HL-60/S4 treated with retinoic acid at 250 ng/mL for 4 days and 3 days (cell line): ENCODE measurements at regions not wholly inside any gene's neighbourhood (a gene's known extent, or its start where the extent isn't known, plus 50 kb on each side); places are given as distances from the start of the nearest gene placed in this dataset.

Experiments used
- in situ Hi-C: fragments of 300-500 bp; cut with MboI; formaldehyde crosslinking; loops from 2 replicates; pipeline ENCODE4 v1.7.0; 2022; ENCODE audit warnings: low sequenced_read_pairs

DNA sequence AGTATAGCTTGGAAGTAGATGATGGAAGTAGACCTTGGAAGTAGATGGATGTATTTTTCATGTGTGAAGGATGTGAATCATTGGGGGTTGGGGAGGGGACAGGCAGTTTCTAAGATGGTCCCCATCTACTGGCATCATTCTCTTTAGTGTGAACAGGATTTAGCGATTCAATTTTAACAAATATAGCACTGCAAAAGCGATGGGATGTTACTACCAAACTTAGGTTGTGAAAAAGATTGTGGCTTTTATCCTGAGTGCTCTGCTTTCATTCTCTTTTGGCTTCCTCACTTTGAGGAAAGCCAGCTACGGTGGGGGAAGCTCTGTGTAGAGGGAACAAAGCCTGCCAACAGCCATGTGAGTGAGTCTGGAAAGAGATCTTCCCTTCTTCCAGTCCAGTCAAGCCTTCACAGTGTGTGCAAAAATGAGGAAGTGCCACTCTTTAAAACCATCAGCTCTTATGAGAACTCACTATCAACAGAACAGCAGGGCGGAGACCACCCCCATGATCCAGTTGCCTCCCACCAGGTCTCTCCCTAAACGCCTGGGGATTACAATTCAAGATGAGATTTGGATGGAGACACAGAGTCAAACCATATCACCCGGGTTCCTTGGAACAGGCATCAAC, 441.4 kb downstream of the SH3GL2 start:
- in situ Hi-C loops = no loop called here

DNA sequence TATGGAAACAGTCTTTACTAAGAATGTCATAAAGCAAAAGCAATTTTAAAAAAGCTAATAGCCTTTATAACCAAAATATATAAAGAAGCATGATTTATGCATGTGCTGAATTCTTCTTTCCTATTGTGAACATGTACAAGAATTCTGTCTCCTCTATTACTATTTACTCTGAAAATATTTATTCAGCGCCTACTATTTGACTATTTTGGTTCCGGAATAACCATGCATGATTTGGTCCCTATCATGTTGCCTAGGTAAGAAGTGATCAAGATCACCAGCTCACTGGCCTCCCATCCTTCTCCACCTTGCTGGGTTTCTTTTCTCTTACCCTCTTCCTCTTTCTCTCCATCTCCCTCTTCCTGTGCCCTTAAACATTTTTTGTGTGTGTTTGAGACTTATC, 443.8 kb downstream of the SH3GL2 start:
- in situ Hi-C loops = no loop called here

DNA sequence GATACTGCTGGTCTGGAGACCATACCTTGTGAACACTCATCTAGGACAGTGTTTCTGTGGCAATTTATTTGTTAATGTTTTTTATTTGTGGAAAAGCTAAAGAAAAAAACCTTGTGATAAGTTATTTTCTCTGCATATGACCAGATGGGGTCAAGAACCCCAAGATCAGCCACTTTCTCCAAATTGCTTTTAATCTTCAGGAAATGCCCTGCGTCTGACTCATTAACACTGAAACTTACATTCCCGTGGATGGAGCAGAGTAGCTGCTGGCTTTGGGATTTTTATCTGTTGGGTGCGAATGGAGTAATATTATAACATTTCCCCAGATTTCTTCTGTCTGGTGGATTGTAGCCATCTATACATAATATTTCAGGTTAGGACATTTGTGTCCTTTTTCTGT, 444.5 kb downstream of the SH3GL2 start:
- in situ Hi-C loops = no loop called here

DNA sequence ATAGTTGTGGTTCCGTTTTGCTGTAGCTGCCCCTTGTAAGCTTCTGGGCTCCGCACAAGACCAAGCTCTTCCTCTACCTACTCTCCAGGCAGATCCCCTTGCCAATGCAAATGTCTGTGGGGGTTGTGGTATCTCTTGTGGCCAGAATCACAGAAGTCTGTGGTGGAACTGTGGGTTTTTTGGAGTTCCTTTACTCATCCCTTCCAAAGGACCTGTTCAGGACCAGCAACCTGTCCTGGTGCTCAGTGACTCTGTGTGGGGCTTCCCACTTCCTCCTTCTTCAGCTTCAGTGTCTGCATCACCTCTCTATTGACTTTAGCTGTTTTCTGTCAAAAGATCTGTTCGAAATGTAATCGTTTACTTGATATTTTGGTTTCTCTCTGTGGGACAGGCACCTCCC, 441.3 kb upstream of the ADAMTSL1 start:
- in situ Hi-C loops = no loop called here

DNA sequence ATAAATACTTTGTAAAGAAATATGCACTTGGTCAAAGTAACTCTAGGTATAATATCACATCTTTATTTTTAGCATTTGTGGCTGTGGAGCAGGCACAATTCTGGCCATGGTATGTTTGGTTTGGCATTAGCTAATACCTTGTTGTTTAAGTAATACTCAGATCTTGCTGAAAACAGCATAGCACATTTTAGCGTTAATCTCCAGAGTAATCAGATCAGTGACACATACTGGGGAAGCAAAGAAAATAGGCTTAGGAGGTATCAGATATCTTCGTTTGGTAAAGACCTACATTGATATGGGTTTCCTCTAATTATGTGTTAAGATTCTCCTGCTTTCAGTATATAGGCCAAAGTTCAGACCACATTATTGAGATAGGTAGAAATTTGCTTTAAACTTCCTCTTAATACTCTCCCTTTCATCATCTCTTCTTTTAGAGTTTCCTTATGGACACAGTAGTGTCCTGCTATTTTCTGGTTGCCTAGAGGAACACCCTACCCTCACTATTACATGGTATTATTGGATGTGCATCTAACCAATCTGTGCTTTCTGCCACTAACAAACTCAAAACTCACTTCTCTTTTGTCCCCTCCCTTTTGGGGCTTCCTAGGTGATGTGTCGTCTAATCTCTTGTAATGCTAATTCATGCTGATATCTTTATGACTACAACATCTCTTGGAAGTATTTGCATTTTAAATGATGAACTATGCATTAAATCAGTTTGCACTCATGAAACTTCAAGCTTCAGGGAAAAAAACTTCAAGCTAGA, 437.3 kb upstream of the ADAMTSL1 start:
- in situ Hi-C loops = no loop called here

- in situ Hi-C loops = no loop called here
These were observed 436.0 kb upstream of the ADAMTSL1 start for GRCh38 chr9:18037981-18038380.

DNA sequence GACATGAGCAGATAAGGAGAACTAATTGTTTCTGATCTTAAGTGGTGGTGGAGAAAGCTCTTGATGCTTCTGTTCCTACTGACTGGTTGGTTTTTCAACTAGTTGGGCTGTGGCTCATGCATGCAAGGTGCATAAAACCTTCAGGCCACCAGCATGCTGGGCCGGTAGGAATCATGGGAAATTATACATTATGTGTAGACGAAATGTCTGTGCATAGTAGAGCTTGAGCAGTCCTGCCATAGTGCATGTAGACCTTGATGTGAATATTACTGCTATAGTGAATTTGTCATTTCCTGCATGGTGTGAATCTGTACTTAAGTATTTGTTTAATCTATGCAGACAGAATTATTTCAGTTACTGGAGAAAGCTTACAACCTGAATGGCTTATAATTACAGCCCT, 433.6 kb upstream of the ADAMTSL1 start:
- in situ Hi-C loops = no loop called here

DNA sequence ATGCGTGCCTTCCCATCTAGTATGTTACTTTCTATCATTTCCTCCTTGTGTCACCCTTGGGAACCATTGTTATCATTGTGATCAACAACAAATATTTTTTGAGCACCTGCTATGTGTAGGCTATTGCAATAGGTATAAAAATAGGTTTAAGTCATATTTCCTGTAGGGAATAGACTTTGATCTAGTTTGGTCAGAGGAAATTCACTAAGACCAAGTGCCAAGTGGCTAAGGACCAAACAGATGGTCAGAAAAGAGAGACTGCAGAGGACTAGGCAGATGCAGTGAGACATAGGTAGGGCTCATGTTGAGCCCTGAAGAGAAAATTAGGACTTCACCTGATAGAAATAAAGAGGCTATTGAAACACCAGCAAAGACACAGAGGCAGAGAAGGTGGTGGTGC, 430.0 kb upstream of the ADAMTSL1 start:
- in situ Hi-C loops = no loop called here

DNA sequence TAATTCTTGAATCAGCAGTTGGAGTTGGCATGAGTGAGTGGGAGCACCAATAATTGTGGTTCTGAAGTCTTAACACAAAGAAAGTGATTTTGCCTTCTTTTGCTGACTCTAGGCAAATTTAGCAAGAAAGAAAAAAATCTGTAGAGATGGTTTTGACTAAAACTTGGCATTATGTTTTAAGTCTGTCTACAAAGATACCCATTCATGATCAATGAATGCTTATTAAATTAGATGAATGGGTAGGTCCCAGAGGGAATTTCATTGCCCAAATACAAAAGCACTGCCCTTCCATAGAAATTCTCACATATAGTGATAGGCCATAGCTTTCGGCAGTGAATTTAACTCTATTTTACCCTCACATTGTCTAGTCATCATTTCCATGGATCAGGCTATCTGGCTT, 428.6 kb upstream of the ADAMTSL1 start:
- in situ Hi-C loops = no loop called here

- in situ Hi-C loops = no loop called here
These were observed 427.9 kb upstream of the ADAMTSL1 start for GRCh38 chr9:18046068-18046467.

DNA sequence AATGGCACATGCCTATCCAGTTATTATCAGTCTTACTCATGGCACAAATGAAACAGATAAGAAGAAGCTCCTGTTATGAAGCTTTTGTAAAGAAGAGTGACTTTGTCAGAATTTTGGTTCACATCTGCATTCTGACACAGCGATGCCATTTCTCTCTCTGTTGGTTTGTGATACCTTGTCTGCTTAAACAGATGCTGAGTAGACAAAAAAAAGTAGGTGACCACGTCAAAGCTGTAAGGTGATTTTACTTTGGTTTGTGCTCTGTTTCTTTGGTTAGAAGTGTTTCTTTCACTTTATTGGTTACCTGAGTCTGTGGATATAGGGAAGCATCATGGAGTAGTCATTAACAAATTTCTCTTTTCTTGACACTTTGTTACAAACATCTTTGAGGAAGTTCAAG, 422.3 kb upstream of the ADAMTSL1 start:
- in situ Hi-C loops = no loop called here

DNA sequence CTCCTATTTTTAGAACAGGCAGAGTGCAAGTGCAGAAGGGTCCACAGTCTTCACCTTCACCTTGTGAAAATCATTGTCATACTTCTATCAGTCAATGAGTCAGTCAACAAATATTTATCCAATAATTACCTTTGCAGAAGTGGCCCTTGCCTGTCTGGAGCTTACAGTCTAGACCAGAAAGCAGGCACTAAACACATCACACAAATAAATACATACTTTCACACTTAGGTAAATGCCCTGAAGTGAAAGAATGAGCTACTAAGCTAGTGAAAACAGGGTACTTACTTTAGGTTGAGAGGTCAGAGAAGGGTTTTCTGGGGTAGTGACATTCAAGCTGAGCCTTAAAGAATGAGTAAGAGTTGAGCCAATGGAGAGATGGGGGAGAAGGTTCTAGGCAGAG, 421.9 kb upstream of the ADAMTSL1 start:
- in situ Hi-C loops = no loop called here

- in situ Hi-C loops = no loop called here
These were observed 417.5 kb upstream of the ADAMTSL1 start for GRCh38 chr9:18056269-18056992.

DNA sequence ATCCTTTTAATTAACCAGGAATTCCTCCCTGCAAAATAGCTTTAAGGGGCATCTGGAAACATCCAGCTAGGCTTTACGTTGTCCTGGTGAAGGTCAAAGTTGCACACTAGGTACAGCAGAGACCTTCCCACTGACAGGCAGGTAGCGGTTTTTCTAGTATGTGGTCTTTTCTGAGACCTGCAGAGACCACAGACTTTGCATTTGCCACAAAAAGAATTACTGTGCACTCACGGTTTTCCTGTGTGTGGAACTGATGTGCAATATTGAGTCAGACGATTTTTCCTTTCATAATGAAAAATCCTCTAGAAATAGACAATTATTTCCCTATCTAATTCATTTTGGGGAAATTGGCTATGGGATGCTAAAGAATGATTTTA, 417.0 kb upstream of the ADAMTSL1 start:
- in situ Hi-C loops = no loop called here

DNA sequence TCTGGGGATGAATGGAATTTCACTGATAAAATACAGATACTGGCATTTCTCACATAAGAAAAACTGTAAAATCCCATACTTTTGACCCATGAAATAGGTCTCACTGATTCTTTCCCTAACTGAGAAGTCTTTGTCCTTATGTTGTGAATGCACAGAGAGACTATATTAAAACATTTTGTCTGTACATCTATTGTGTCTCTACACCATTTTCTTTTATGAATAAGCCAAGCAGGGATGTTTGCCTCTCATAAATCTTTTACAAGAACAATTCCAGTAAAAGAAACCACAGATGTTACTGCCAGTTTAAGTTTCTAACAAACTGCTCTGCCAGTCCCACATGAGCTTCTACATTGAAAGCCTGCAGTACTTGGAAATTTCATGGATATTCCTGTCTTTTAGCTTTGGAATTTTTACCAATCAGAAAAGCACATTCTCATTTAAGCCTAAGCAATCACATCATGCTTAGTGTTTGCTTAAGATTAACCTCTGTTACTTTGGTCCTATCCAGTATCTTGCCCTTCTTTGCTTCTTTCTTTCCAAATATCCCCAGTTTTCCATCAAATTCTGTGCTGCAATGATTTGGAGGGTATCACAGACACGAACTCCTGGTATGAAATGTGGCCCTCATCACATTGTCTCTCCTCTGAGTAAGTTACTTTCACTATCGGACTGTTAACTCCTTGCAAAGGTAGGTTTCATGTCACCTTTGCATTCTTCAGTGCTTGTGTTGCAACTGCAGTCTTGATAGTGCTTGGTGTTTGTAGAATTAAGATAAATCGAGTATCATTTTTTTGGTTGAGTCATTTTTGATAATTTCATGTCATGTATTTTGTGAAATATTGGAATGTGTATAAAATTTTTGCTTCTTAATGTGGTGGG, 415.1 kb upstream of the ADAMTSL1 start:
- in situ Hi-C loops = no loop called here

GRCh38 chr9:18059447-18059846, 414.5 kb upstream of the ADAMTSL1 start:
- in situ Hi-C loops = no loop called here

GRCh38 chr9:18060269-18060934, 413.6 kb upstream of the ADAMTSL1 start:
- in situ Hi-C loops = no loop called here

GRCh38 chr9:18061332-18061731, 412.6 kb upstream of the ADAMTSL1 start:
- in situ Hi-C loops = no loop called here

DNA sequence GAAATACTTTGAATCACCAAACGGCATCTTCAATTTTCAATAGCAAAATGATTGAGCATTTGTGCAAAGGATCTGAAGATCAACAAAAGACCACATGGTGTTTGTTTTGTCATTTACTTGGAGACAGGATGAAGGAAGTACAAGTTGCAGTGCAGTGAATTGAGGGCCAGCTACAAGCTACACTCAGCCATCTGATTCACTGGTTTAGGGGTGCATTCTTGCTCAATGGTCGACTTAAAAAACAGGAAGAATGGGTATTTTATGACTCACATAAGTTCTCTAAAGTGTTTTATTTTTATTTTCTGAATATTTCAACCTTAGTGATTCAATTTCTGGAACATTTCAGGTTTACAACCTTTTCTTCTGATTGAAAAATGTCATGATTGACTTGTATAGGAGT, 412.1 kb upstream of the ADAMTSL1 start:
- in situ Hi-C loops = no loop called here

DNA sequence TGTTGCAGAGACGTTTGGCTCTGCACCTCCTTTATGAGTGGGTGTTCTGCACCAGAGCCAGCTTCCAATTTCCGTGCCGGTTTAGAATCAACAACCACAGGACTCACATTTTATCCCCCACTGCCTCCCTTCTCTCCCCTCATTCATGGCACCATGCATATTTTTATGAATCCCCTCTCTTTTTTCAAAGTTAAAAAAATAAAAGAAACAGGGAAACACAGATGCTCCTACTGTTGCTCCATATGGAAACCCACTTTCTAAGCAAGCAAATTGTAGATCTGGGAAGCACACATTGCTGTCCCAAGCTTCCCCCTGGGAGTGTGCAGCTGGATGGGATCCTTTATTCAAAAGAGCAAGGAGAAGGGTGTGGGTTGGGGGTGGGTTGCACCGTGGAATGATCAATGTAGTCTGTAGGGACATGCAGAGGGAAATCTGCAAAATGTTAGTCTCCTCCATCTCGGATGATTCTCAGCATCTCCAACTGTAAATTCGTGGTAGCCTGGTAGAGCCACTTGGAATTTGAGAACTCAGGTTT, 410.0 kb upstream of the ADAMTSL1 start:
- in situ Hi-C loops = no loop called here
